ENCODE measurements at regions not wholly inside any gene's neighbourhood (a gene's known extent, or its start where the extent isn't known, plus 50 kb on each side); places are given as distances from the start of the nearest gene placed in this dataset.
A peak's percentile ranks its signal among the peaks of the same experiment; 100 is the strongest.

- TF ChIP-seq CTCF (IDR thresholded peaks at IDR 0.05; ENCODE audit: insufficient read depth, low read length), result no peak
- H3K4me3 ChIP-seq (ENCODE audit: low read depth, low read length), result no peak overlapping the region
- DNase-seq (ENCODE audit: low read depth), result no peak
Observed at GRCh38 chr3:148493631-148494030, 204.1 kb upstream of the AGTR1 start.

DNA sequence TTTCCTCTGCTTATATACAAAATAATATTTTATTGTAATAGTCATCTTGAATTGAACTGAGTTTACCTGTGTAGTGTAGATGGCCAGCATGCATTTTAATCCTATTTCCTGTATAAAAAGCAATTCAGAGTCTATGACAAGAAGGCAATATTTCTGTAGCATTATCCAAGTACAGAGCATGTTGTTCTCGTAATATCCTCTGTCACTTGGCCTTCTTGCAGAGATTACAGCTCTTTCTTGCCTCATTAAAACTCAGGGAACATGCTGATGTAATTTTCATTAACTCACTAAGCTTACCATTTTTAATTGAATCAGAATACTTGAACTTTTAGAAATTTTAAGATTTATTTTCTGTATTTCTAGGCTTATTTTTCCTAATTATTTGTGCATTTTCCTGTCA lies 203.3 kb upstream of the AGTR1 start:
- TF ChIP-seq CTCF (IDR thresholded peaks at IDR 0.05; ENCODE audit: insufficient read depth, low read length), result no peak
- no peak overlapping the region for H3K4me3 ChIP-seq (ENCODE audit: low read depth, low read length)
- DNase-seq (ENCODE audit: low read depth), result peak; percentile 8

- H3K4me3 ChIP-seq (ENCODE audit: low read depth, low read length), result no peak overlapping the region
- DNase-seq (ENCODE audit: low read depth), result peak; percentile 27
- no peak for TF ChIP-seq CTCF (IDR thresholded peaks at IDR 0.05; ENCODE audit: insufficient read depth, low read length)
Observed at GRCh38 chr3:148500881-148501280, 196.8 kb upstream of the AGTR1 start.

GRCh38 chr3:148510116-148510515 lies 187.6 kb upstream of the AGTR1 start:
- no peak for TF ChIP-seq CTCF (IDR thresholded peaks at IDR 0.05; ENCODE audit: insufficient read depth, low read length)
- H3K4me3 ChIP-seq (ENCODE audit: low read depth, low read length), result no peak overlapping the region
- no peak for DNase-seq (ENCODE audit: low read depth)

DNA sequence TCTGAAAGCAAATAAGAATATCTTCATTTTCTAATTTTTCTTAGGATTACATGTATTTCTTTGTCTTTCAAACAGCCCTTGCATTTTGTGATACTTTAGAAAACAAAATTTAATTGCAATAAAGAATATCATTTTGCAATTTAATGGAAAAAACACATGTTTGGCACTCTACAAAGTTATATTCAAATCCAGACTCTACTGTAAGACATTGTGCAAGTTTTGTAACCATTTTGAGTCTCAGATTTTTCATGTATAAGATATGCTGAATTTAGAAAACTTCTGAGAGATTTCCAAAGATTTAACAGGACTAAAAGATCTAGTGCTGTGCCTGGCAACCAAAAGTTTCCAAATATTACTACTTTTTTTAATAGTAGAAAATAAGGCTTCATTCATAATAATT lies 187.1 kb upstream of the AGTR1 start:
- H3K4me3 ChIP-seq (ENCODE audit: low read depth, low read length), result no peak overlapping the region
- DNase-seq (ENCODE audit: low read depth), result no peak
- TF ChIP-seq CTCF (IDR thresholded peaks at IDR 0.05; ENCODE audit: insufficient read depth, low read length), result no peak

DNA sequence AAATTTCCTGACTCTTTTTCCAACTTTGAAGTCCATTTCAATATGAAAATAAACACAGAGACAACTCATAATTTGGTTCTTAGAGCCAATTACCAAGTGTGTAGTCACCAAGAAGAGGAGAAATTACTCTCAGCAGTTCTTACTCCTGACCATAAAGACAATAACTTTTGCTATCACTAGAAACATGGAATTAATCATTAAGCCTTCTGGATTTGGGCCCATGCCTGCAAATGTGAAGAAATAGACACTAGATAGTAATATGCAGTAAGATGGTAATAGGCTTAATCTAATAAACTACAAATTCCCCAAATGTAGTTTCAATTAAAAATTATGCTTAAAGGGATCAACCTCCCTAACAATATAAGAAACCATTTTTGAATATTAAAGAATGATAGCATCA lies 185.1 kb upstream of the AGTR1 start:
- no peak overlapping the region for H3K4me3 ChIP-seq (ENCODE audit: low read depth, low read length)
- DNase-seq (ENCODE audit: low read depth), result peak; percentile 80
- TF ChIP-seq CTCF (IDR thresholded peaks at IDR 0.05; ENCODE audit: insufficient read depth, low read length), result no peak

GRCh38 chr3:148513096-148513543 lies 184.6 kb upstream of the AGTR1 start:
- TF ChIP-seq CTCF (IDR thresholded peaks at IDR 0.05; ENCODE audit: insufficient read depth, low read length), result no peak
- DNase-seq (ENCODE audit: low read depth), result peak; percentile 92
- H3K4me3 ChIP-seq (ENCODE audit: low read depth, low read length), result no peak overlapping the region

Measured in fibroblast of the aortic adventitia (primary cell).